ENCODE measurements at regions not wholly inside any gene's neighbourhood (a gene's known extent, or its start where the extent isn't known, plus 50 kb on each side); places are given as distances from the start of the nearest gene placed in this dataset.

GRCh38 chr10:43897765-43898419, 249.2 kb upstream of the ZNF32 start:
- no peak overlapping the region for H2BK120ac ChIP-seq (ENCODE audit: low read depth, low read length)
- no peak overlapping the region for H4K8ac ChIP-seq (ENCODE audit: low read depth, low read length)
- H3K14ac ChIP-seq (ENCODE audit: low read length): no peak overlapping the region
- no peak overlapping the region for H3K9ac ChIP-seq (ENCODE audit: low read depth, low read length, poor library complexity)
- no peak overlapping the region for H2AFZ ChIP-seq (ENCODE audit: low read length)
- H3K27ac ChIP-seq (replicated peaks; ENCODE audit: low read length): no peak overlapping the region
- H2BK12ac ChIP-seq (ENCODE audit: low read length): no peak overlapping the region
- no peak overlapping the region for H3K4me2 ChIP-seq (ENCODE audit: insufficient read depth, low read length, poor library complexity, severe bottlenecking)
- no CpG with 5 or more reads among the region's 9 CpGs for WGBS, 2 donors (ENCODE audit: extremely low coverage in 2 of 2, insufficient read length in 2 of 2, insufficient replicate concordance in 1 of 2)
- no peak overlapping the region for H2AK5ac ChIP-seq (ENCODE audit: low read depth, low read length)
- H3K79me1 ChIP-seq (ENCODE audit: low read depth, low read length): no peaks in the 10 kb centered on the region
- no peak overlapping the region for H3K4ac ChIP-seq (ENCODE audit: low read length)
- no peak overlapping the region for H2BK15ac ChIP-seq (ENCODE audit: low read length)
- no peaks in the 10 kb centered on the region for H3K9me3 ChIP-seq (replicated peaks in 1 of 2; ENCODE audit: control insufficient read depth in 2 of 2, insufficient read depth in 1 of 2, low read depth in 1 of 2, low read length in 2 of 2)
- H3K36me3 ChIP-seq (replicated peaks in 1 of 2; ENCODE audit: control insufficient read depth in 2 of 2, insufficient read depth in 2 of 2, low read length in 2 of 2): no peaks in the 10 kb centered on the region
- no peak for DNase-seq (ENCODE audit: low spot score)
- H3K27me3 ChIP-seq (ENCODE audit: control insufficient read depth in 3 of 3, insufficient read depth in 3 of 3, low read depth in 1 of 3, low read length in 3 of 3): no peaks in the 10 kb centered on the region
- no peak overlapping the region for H3K18ac ChIP-seq (ENCODE audit: low read length)
- no peak overlapping the region for H3K4me3 ChIP-seq (ENCODE audit: low read length in 2 of 2)
- no peak overlapping the region for H4K91ac ChIP-seq (ENCODE audit: low read depth, low read length, poor library complexity)
- H2BK5ac ChIP-seq (ENCODE audit: low read length): no peak overlapping the region
- no peak overlapping the region for H3K23ac ChIP-seq (ENCODE audit: low read depth, low read length, poor library complexity)
- H3K4me1 ChIP-seq (ENCODE audit: control insufficient read depth in 2 of 2, insufficient read depth in 1 of 2, low read depth in 1 of 2, low read length in 2 of 2): peaks cover 0 to 1% of the 10 kb centered on the region in 2 donors

DNA sequence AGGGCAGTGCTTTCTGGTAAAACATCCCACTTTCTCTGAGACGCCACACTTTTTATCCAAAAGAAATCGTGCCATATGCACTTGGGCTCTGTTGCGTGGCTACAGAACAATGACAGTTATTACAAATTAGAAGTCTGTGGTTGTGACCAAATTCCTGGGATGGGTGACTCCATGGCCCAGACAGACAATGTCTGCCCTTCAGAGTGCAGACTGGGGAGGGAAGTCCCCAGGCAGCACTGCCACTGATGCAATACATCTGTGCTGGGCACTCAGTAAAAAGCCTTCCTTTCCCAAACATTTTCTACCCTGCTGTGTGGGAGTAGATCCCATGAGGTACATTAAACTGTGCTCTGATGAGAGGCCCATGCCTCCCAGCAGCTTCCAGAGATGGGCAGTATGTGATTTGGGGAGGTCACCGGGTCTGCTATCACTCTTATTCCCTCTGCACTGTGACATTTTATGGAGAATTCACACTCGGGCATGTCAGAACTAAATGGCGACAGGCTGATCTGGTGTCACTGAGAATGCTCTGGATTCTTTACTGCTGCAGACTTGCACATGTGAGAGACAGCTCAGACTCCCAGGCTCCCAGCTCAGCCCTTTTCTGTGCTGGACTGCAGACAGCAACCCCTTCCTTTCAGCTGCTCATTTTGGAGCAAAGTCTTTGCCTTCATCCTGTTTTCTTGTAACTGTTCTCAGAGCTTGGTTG, 243.5 kb upstream of the ZNF32 start:
- Histone ChIP-seq H3K4me2 (ENCODE audit: insufficient read depth, low read length, poor library complexity, severe bottlenecking) (no peak overlapping the region), H2BK15ac (ENCODE audit: low read length) (no peak overlapping the region), H2BK12ac (ENCODE audit: low read length) (no peak overlapping the region), H3K14ac (ENCODE audit: low read length) (no peak overlapping the region), H3K36me3 (replicated peaks in 1 of 2; ENCODE audit: control insufficient read depth in 2 of 2, insufficient read depth in 2 of 2, low read length in 2 of 2) (no peaks in the 10 kb centered on the region), H3K23ac (ENCODE audit: low read depth, low read length, poor library complexity) (no peak overlapping the region), H2BK5ac (ENCODE audit: low read length) (no peak overlapping the region), H4K8ac (ENCODE audit: low read depth, low read length) (no peak overlapping the region), H4K91ac (ENCODE audit: low read depth, low read length, poor library complexity) (no peak overlapping the region), H3K4me1 (ENCODE audit: control insufficient read depth in 2 of 2, insufficient read depth in 1 of 2, low read depth in 1 of 2, low read length in 2 of 2) (no peaks in the 10 kb centered on the region), H2AFZ (ENCODE audit: low read length) (no peak overlapping the region), H3K27ac (replicated peaks; ENCODE audit: low read length) (no peak overlapping the region), H2BK120ac (ENCODE audit: low read depth, low read length) (no peak overlapping the region), H3K18ac (ENCODE audit: low read length) (no peak overlapping the region), H3K9me3 (replicated peaks in 1 of 2; ENCODE audit: control insufficient read depth in 2 of 2, insufficient read depth in 1 of 2, low read depth in 1 of 2, low read length in 2 of 2) (no peaks in the 10 kb centered on the region), H3K4me3 (ENCODE audit: low read length in 2 of 2) (no peak overlapping the region), H3K4ac (ENCODE audit: low read length) (no peak overlapping the region), H3K27me3 (ENCODE audit: control insufficient read depth in 3 of 3, insufficient read depth in 3 of 3, low read depth in 1 of 3, low read length in 3 of 3) (no peaks in the 10 kb centered on the region), H2AK5ac (ENCODE audit: low read depth, low read length) (no peak overlapping the region), H3K9ac (ENCODE audit: low read depth, low read length, poor library complexity) (no peak overlapping the region), H3K79me1 (ENCODE audit: low read depth, low read length) (no peaks in the 10 kb centered on the region)
- DNase-seq (ENCODE audit: low spot score): no peak
- WGBS, 2 donors (ENCODE audit: extremely low coverage in 2 of 2, insufficient read length in 2 of 2, insufficient replicate concordance in 1 of 2): no CpG with 5 or more reads among the region's 6 CpGs

DNA sequence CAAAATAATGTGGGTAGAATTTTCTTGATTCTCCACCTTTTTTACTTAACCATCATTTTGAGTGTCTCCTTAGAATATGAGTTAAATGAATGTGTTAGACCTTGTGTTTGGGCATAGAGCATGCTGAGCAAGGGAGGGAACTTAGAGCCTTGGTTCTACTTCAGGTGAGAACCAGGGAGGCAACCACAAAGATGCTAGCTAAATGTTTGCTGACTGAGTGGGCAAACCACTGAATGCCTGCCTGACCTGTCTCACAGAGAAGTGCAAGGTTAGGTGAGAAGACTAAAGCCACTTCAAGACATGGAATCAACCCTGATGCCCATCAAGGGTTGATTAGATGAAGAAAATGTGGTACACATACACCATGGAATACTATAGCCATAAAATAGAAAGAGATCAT, 242.6 kb upstream of the ZNF32 start:
- Histone ChIP-seq H3K9ac (ENCODE audit: low read depth, low read length, poor library complexity) (no peak overlapping the region), H3K4ac (ENCODE audit: low read length) (no peak overlapping the region), H3K36me3 (replicated peaks in 1 of 2; ENCODE audit: control insufficient read depth in 2 of 2, insufficient read depth in 2 of 2, low read length in 2 of 2) (no peaks in the 10 kb centered on the region), H2AFZ (ENCODE audit: low read length) (no peak overlapping the region), H3K4me3 (ENCODE audit: low read length in 2 of 2) (no peak overlapping the region), H3K18ac (ENCODE audit: low read length) (no peak overlapping the region), H3K14ac (ENCODE audit: low read length) (no peak overlapping the region), H2BK120ac (ENCODE audit: low read depth, low read length) (no peak overlapping the region), H3K27me3 (ENCODE audit: control insufficient read depth in 3 of 3, insufficient read depth in 3 of 3, low read depth in 1 of 3, low read length in 3 of 3) (no peaks in the 10 kb centered on the region), H2BK15ac (ENCODE audit: low read length) (no peak overlapping the region), H3K4me2 (ENCODE audit: insufficient read depth, low read length, poor library complexity, severe bottlenecking) (no peak overlapping the region), H4K8ac (ENCODE audit: low read depth, low read length) (no peak overlapping the region), H3K9me3 (replicated peaks in 1 of 2; ENCODE audit: control insufficient read depth in 2 of 2, insufficient read depth in 1 of 2, low read depth in 1 of 2, low read length in 2 of 2) (no peaks in the 10 kb centered on the region), H2AK5ac (ENCODE audit: low read depth, low read length) (no peak overlapping the region), H4K91ac (ENCODE audit: low read depth, low read length, poor library complexity) (no peak overlapping the region), H3K79me1 (ENCODE audit: low read depth, low read length) (no peaks in the 10 kb centered on the region), H2BK5ac (ENCODE audit: low read length) (no peak overlapping the region), H3K4me1 (ENCODE audit: control insufficient read depth in 2 of 2, insufficient read depth in 1 of 2, low read depth in 1 of 2, low read length in 2 of 2) (no peaks in the 10 kb centered on the region), H3K23ac (ENCODE audit: low read depth, low read length, poor library complexity) (no peak overlapping the region), H3K27ac (replicated peaks; ENCODE audit: low read length) (no peak overlapping the region), H2BK12ac (ENCODE audit: low read length) (no peak overlapping the region)
- DNase-seq (ENCODE audit: low spot score): no peak

DNA sequence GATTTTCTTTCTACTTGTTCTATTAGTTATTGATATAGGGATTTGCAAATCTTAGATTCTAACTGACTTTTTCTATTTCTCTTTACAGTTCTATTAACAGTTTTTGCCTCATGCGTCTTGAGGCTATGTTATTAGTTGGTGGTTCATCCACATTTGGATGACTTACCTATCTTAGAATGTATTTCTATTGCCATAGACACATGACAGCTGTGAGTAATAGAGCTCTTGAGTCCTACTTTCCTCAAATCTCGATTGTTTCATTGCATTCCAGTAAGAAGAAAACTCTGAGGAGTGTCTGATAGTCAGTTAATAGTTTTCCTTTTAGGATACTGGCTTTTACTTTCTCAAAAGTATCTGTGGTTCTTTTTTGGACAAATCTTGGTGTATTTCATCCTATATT, 241.4 kb upstream of the ZNF32 start:
- Histone ChIP-seq H3K4me1 (ENCODE audit: control insufficient read depth in 2 of 2, insufficient read depth in 1 of 2, low read depth in 1 of 2, low read length in 2 of 2) (no peaks in the 10 kb centered on the region), H2BK15ac (ENCODE audit: low read length) (no peak overlapping the region), H2BK5ac (ENCODE audit: low read length) (no peak overlapping the region), H3K9ac (ENCODE audit: low read depth, low read length, poor library complexity) (no peak overlapping the region), H3K9me3 (replicated peaks in 1 of 2; ENCODE audit: control insufficient read depth in 2 of 2, insufficient read depth in 1 of 2, low read depth in 1 of 2, low read length in 2 of 2) (no peaks in the 10 kb centered on the region), H3K79me1 (ENCODE audit: low read depth, low read length) (no peaks in the 10 kb centered on the region), H3K4ac (ENCODE audit: low read length) (no peak overlapping the region), H3K18ac (ENCODE audit: low read length) (no peak overlapping the region), H3K4me2 (ENCODE audit: insufficient read depth, low read length, poor library complexity, severe bottlenecking) (no peak overlapping the region), H4K8ac (ENCODE audit: low read depth, low read length) (no peak overlapping the region), H2BK120ac (ENCODE audit: low read depth, low read length) (no peak overlapping the region), H3K4me3 (ENCODE audit: low read length in 2 of 2) (no peak overlapping the region), H2AFZ (ENCODE audit: low read length) (no peak overlapping the region), H2BK12ac (ENCODE audit: low read length) (no peak overlapping the region), H3K23ac (ENCODE audit: low read depth, low read length, poor library complexity) (no peak overlapping the region), H2AK5ac (ENCODE audit: low read depth, low read length) (no peak overlapping the region), H3K36me3 (replicated peaks in 1 of 2; ENCODE audit: control insufficient read depth in 2 of 2, insufficient read depth in 2 of 2, low read length in 2 of 2) (no peaks in the 10 kb centered on the region), H4K91ac (ENCODE audit: low read depth, low read length, poor library complexity) (no peak overlapping the region), H3K27me3 (ENCODE audit: control insufficient read depth in 3 of 3, insufficient read depth in 3 of 3, low read depth in 1 of 3, low read length in 3 of 3) (no peaks in the 10 kb centered on the region), H3K14ac (ENCODE audit: low read length) (no peak overlapping the region), H3K27ac (replicated peaks; ENCODE audit: low read length) (no peak overlapping the region)
- no peak for DNase-seq (ENCODE audit: low spot score)
- WGBS, 2 donors (ENCODE audit: extremely low coverage in 2 of 2, insufficient read length in 2 of 2, insufficient replicate concordance in 1 of 2): no CpG with 5 or more reads among the region's 2 CpGs
